NK-92 (cell line): ENCODE measurements at regions not wholly inside any gene's neighbourhood (a gene's known extent, or its start where the extent isn't known, plus 50 kb on each side); places are given as distances from the start of the nearest gene placed in this dataset.

Experiments used
- DNase-seq: peaks from one replicate; lab custom pipeline; 2025; ENCODE audit not compliant: unreplicated experiment; lab: John Stamatoyannopoulos, UW

- no peak for DNase-seq
These were observed 165.1 kb upstream of the NABP1 start for GRCh38 chr2:191512874-191513273.

- DNase-seq, result no peak
These were observed 163.3 kb upstream of the NABP1 start for GRCh38 chr2:191514613-191515012.

GRCh38 chr2:191515551-191515950, 162.4 kb upstream of the NABP1 start:
- no peak for DNase-seq

- DNase-seq, result no peak
These were observed 161.7 kb upstream of the NABP1 start for GRCh38 chr2:191516260-191516659.

GRCh38 chr2:191521608-191522208, 156.2 kb upstream of the NABP1 start:
- DNase-seq, result no peak

GRCh38 chr2:191522478-191523120, 155.3 kb upstream of the NABP1 start:
- no peak for DNase-seq

GRCh38 chr2:191526091-191526490, 151.8 kb upstream of the NABP1 start:
- no peak for DNase-seq

GRCh38 chr2:191526536-191526935, 151.4 kb upstream of the NABP1 start:
- no peak for DNase-seq

- DNase-seq, result no peak
These were observed 150.9 kb upstream of the NABP1 start for GRCh38 chr2:191526953-191527556.

GRCh38 chr2:191530618-191531017, 147.3 kb upstream of the NABP1 start:
- DNase-seq, result no peak

- no peak for DNase-seq
These were observed 144.2 kb upstream of the NABP1 start for GRCh38 chr2:191533693-191534180.

- no peak for DNase-seq
These were observed 140.0 kb upstream of the NABP1 start for GRCh38 chr2:191537921-191538320.

- no peak for DNase-seq
These were observed 139.5 kb upstream of the NABP1 start for GRCh38 chr2:191538334-191538903.

GRCh38 chr2:191539068-191539467, 138.9 kb upstream of the NABP1 start:
- DNase-seq, result no peak

GRCh38 chr2:191540681-191541080, 137.3 kb upstream of the NABP1 start:
- no peak for DNase-seq

- DNase-seq, result no peak
These were observed 134.2 kb upstream of the NABP1 start for GRCh38 chr2:191543708-191544107.

GRCh38 chr2:191544461-191545062, 133.4 kb upstream of the NABP1 start:
- DNase-seq, result no peak

GRCh38 chr2:191545361-191545760, 132.6 kb upstream of the NABP1 start:
- no peak for DNase-seq

- no peak for DNase-seq
These were observed 125.9 kb upstream of the NABP1 start for GRCh38 chr2:191552066-191552465.

GRCh38 chr2:191554240-191554639, 123.7 kb upstream of the NABP1 start:
- no peak for DNase-seq

- peak; percentile 10 for DNase-seq
These were observed 122.7 kb upstream of the NABP1 start for GRCh38 chr2:191555092-191555742.
